WTC11 (cell line): ENCODE measurements at regions not wholly inside any gene's neighbourhood (a gene's known extent, or its start where the extent isn't known, plus 50 kb on each side); places are given as distances from the start of the nearest gene placed in this dataset.

Experiments
- ATAC-seq: fragments of 200-7000 bp; cut with Tn5 transposase; 2 replicates; pipeline ENCODE4 v1.10.0; 2021; ENCODE audit warnings: mild to moderate bottlenecking, moderate library complexity
- CTCF ChIA-PET: fragments of 300-600 bp; sonication (Branson Sonifier 250); formaldehyde crosslinking; loops from one replicate; lab custom pipeline; 2021; ENCODE audit warnings: antibody characterized with exemption; lab: Charles Lee
- POLR2A ChIA-PET: fragments of 350-600 bp; sonication (Branson Sonifier 250); formaldehyde crosslinking; loops from one replicate; lab custom pipeline; 2021; ENCODE audit warnings: antibody characterized with exemption; lab: Charles Lee
- DNase-seq: peaks from one replicate; pipeline ENCODE4 v3.0.0; 2021; ENCODE audit warnings: low spot score
- H3K27ac Mint-ChIP-seq: 2 replicates; pipeline ENCODE4 v1.8.0; 2021; ENCODE audit warnings: mixed read lengths
- H3K27me3 Mint-ChIP-seq: 2 replicates; pipeline ENCODE4 v1.8.0; 2021; ENCODE audit warnings: low read depth, mild to moderate bottlenecking, moderate library complexity, mixed read lengths
- H3K36me3 Mint-ChIP-seq: 2 replicates; pipeline ENCODE4 v1.8.0; 2021; ENCODE audit warnings: mixed read lengths
- H3K4me1 Mint-ChIP-seq: 2 replicates; pipeline ENCODE4 v1.8.0; 2022; ENCODE audit warnings: mixed read lengths
- H3K4me3 Mint-ChIP-seq: 2 replicates; pipeline ENCODE4 v1.8.0; 2021; ENCODE audit warnings: mild to moderate bottlenecking, moderate library complexity, mixed read lengths
- H3K9me3 Mint-ChIP-seq: 2 replicates; pipeline ENCODE4 v1.8.0; 2021; ENCODE audit warnings: mixed read lengths
- AFF4 ChIP-seq: sonication (generic); formaldehyde crosslinking; IDR thresholded peaks from 2 replicates; pipeline ENCODE4 v1.8.1; 2023; ENCODE audit warnings: mild to moderate bottlenecking, missing genetic modification reagents, borderline replicate concordance
- ARID4B ChIP-seq: sonication (generic); formaldehyde crosslinking; IDR thresholded peaks from 2 replicates; pipeline ENCODE4 v1.8.0; 2023; ENCODE audit warnings: missing genetic modification reagents, mild to moderate bottlenecking, borderline replicate concordance
- E2F4 ChIP-seq: sonication (generic); formaldehyde crosslinking; IDR thresholded peaks from 2 replicates; pipeline ENCODE4 v1.8.1; 2022; ENCODE audit warnings: low read depth, mild to moderate bottlenecking, moderate library complexity, missing genetic modification reagents, borderline replicate concordance
- ELF4 ChIP-seq: sonication (generic); formaldehyde crosslinking; IDR thresholded peaks from 2 replicates; pipeline ENCODE4 v1.8.1; 2022; ENCODE audit warnings: low read depth, mild to moderate bottlenecking, moderate library complexity, missing genetic modification reagents
- ESRRA ChIP-seq: sonication (generic); formaldehyde crosslinking; IDR thresholded peaks from 2 replicates; pipeline ENCODE4 v1.8.1; 2022; ENCODE audit warnings: mild to moderate bottlenecking, missing genetic modification reagents, borderline replicate concordance
- FOXP1 ChIP-seq: sonication (generic); formaldehyde crosslinking; IDR thresholded peaks from 2 replicates; pipeline ENCODE4 v1.8.0; 2022; ENCODE audit warnings: missing genetic modification reagents, mild to moderate bottlenecking, moderate library complexity, borderline replicate concordance
- HMGXB4 ChIP-seq: sonication (generic); formaldehyde crosslinking; IDR thresholded peaks from 2 replicates; pipeline ENCODE4 v1.8.1; 2023; ENCODE audit warnings: mild to moderate bottlenecking, moderate library complexity, missing genetic modification reagents
- MXD4 ChIP-seq: fragments of 250-450 bp; sonication (Bioruptor Pico); IDR thresholded peaks from 2 replicates; pipeline ENCODE4 v1.8.0; 2021; ENCODE audit warnings: mild to moderate bottlenecking, moderate library complexity, borderline replicate concordance
- NFE2L1 ChIP-seq: sonication (generic); formaldehyde crosslinking; IDR thresholded peaks from 2 replicates; pipeline ENCODE4 v1.8.1; 2023; ENCODE audit warnings: missing genetic modification reagents
- NFYB ChIP-seq: sonication (generic); formaldehyde crosslinking; conservative IDR thresholded peaks from 2 replicates; pipeline ENCODE4 v1.8.0; 2022; ENCODE audit warnings: low read depth, missing genetic modification reagents
- NR1H2 ChIP-seq: sonication (generic); formaldehyde crosslinking; IDR thresholded peaks from 2 replicates; pipeline ENCODE4 v1.9.0; 2021; ENCODE audit warnings: mild to moderate bottlenecking, moderate library complexity, missing genetic modification reagents
- PRRX2 ChIP-seq: fragments of 250-450 bp; sonication (Bioruptor Pico); IDR thresholded peaks from 2 replicates; pipeline ENCODE4 v1.8.0; 2021; ENCODE audit warnings: mild to moderate bottlenecking
- RELA ChIP-seq: sonication (generic); formaldehyde crosslinking; IDR thresholded peaks from 2 replicates; pipeline ENCODE4 v1.8.1; 2022; ENCODE audit warnings: missing genetic modification reagents, mild to moderate bottlenecking, borderline replicate concordance
- SMAD3 ChIP-seq: sonication (generic); formaldehyde crosslinking; IDR thresholded peaks from 2 replicates; pipeline ENCODE4 v1.8.0; 2022; ENCODE audit warnings: missing genetic modification reagents, mild to moderate bottlenecking, borderline replicate concordance
- SOX15 ChIP-seq: fragments of 250-450 bp; sonication (Bioruptor Pico); IDR thresholded peaks from 2 replicates; pipeline ENCODE4 v1.9.0; 2021; ENCODE audit warnings: mild to moderate bottlenecking
- SP1 ChIP-seq: sonication (generic); formaldehyde crosslinking; conservative IDR thresholded peaks from 2 replicates; pipeline ENCODE4 v1.8.1; 2022; ENCODE audit warnings: missing genetic modification reagents
- TCF7 ChIP-seq: sonication (generic); formaldehyde crosslinking; IDR thresholded peaks from 2 replicates; pipeline ENCODE4 v1.8.0; 2022; ENCODE audit warnings: mild to moderate bottlenecking, low read depth, missing genetic modification reagents, moderate library complexity
- TP53 ChIP-seq: sonication (generic); formaldehyde crosslinking; IDR thresholded peaks from 2 replicates; pipeline ENCODE4 v1.8.1; 2023; ENCODE audit warnings: mild to moderate bottlenecking, missing genetic modification reagents
- ZNF219 ChIP-seq: sonication (generic); formaldehyde crosslinking; IDR thresholded peaks from 2 replicates; pipeline ENCODE4 v1.8.0; 2023; ENCODE audit warnings: missing genetic modification reagents, mild to moderate bottlenecking, borderline replicate concordance
- ZNF425 ChIP-seq: fragments of 250-450 bp; sonication (Bioruptor Pico); conservative IDR thresholded peaks from 2 replicates; pipeline ENCODE4 v1.9.0; 2021; ENCODE audit warnings: mild to moderate bottlenecking
- TF ChIP-seq, protein P1 (sequence below): sonication (generic); formaldehyde crosslinking; IDR thresholded peaks from 2 replicates; pipeline ENCODE4 v1.8.1; 2023; ENCODE audit warnings: mild to moderate bottlenecking, missing genetic modification reagents, moderate library complexity

DNA sequence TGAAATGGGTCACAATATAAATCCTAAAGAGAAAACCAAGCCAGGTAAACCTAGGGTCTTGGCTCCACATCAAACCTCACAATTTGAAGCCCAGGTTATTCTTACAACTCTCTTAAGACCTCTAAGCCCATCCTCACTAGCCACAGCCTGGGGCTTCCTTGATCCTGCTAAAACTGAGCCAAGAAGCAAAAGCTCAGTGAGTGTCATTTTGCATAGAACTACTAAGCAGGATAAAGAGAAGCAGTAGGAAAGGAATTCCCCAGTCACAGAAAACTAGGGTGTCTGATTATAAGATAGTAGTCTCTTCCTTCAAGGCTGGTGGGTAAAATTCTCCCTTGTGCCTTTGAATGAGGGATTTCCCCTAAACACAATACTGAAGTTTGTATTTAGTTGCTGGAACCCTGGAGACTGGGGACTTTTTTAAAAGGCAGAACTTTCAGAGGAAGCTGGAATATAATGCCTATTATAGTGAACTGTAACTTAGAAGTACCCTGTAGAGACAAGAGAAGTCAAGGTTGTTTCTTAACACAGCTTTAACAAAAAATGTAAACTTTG lies 196.6 kb upstream of the KIAA1217 start:
- ChIA-PET CTCF (interaction anchor here (0.6 kb wide), 1 partner anchor 421 kb away, joined by 4 read pairs; no protein-coding TSS in a partner anchor), POLR2A (no interaction called here)
- DNase-seq = no peak
- no peak for TF ChIP-seq RELA (CRISPR knock-in tag)
- no peak for TF ChIP-seq SMAD3 (CRISPR knock-in tag)
- no peak for TF ChIP-seq NFYB
- no peak for TF ChIP-seq PRRX2 (CRISPR knock-in tag)
- no peak for TF ChIP-seq HMGXB4 (CRISPR knock-in tag)
- TF ChIP-seq NFE2L1 (CRISPR knock-in tag) = no peak
- TF ChIP-seq SOX15 (CRISPR knock-in tag) = no peak
- no peak for TF ChIP-seq ZNF219 (CRISPR knock-in tag)
- TF ChIP-seq ZNF425 (CRISPR knock-in tag) = no peak
- no peak for TF ChIP-seq AFF4 (CRISPR knock-in tag)
- no peak for TF ChIP-seq ELF4
- no peak for TF ChIP-seq MXD4 (CRISPR knock-in tag)
- no peak for TF ChIP-seq NR1H2
- TF ChIP-seq SP1 (CRISPR knock-in tag) = no peak
- TF ChIP-seq ESRRA (CRISPR knock-in tag) = no peak
- Mint-ChIP-seq H3K36me3 (no peaks in the 10 kb centered on the region), H3K27ac (no peak overlapping the region), H3K9me3 (no peaks in the 10 kb centered on the region), H3K27me3 (no peaks in the 10 kb centered on the region), H3K4me3 (no peak overlapping the region), H3K4me1 (peaks cover 30% of the 10 kb centered on the region)
- peak; percentile 69 for ATAC-seq

GRCh38 chr10:24027107-24027506 lies 181.8 kb upstream of the KIAA1217 start:
- Mint-ChIP-seq H3K27ac (no peak overlapping the region), H3K4me1 (0 out of 2 replicates have a peak, but pooled peaks cover 3% of the 10 kb centered on the region), H3K9me3 (no peaks in the 10 kb centered on the region), H3K27me3 (no peaks in the 10 kb centered on the region), H3K4me3 (no peak overlapping the region), H3K36me3 (no peaks in the 10 kb centered on the region)
- ATAC-seq (no peak), DNase-seq (no peak)
- ChIA-PET POLR2A (no interaction called here), CTCF (no interaction called here)
- TF ChIP-seq NFE2L1 (CRISPR knock-in tag) (no peak), NFYB (no peak), TCF7 (CRISPR knock-in tag) (no peak), FOXP1 (no peak), E2F4 (CRISPR knock-in tag) (no peak), ELF4 (no peak), SMAD3 (CRISPR knock-in tag) (no peak), TP53 (CRISPR knock-in tag) (no peak), ARID4B (CRISPR knock-in tag) (no peak)
- TF ChIP-seq, protein P1, sequence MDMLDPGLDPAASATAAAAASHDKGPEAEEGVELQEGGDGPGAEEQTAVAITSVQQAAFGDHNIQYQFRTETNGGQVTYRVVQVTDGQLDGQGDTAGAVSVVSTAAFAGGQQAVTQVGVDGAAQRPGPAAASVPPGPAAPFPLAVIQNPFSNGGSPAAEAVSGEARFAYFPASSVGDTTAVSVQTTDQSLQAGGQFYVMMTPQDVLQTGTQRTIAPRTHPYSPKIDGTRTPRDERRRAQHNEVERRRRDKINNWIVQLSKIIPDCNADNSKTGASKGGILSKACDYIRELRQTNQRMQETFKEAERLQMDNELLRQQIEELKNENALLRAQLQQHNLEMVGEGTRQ (CRISPR knock-in tag) = no peak
